ENCODE measurements at regions not wholly inside any gene's neighbourhood (a gene's known extent, or its start where the extent isn't known, plus 50 kb on each side); places are given as distances from the start of the nearest gene placed in this dataset.
"Not testable (repeated sequence)": the region's sequence is repeated elsewhere in the genome, so short reads cannot be mapped to it uniquely, and the experiment has no call there.

- Mint-ChIP-seq H3K27me3 (ENCODE audit: low read depth) (no peaks in the 10 kb centered on the region), H3K4me3 (no peak overlapping the region), H3K36me3 (ENCODE audit: low read depth) (no peaks in the 10 kb centered on the region), H3K9me3 (peaks cover 8% of the 10 kb centered on the region), H3K27ac (no peak overlapping the region), H3K4me1 (no peaks in the 10 kb centered on the region)
- no peak for TF ChIP-seq CTCF (IDR thresholded peaks at IDR 0.05; ENCODE audit: unreplicated experiment in 3 of 3)
Measured at GRCh38 chr2:49306925-49307324, 152.6 kb upstream of the FSHR start.

GRCh38 chr2:49298693-49299092, 144.4 kb upstream of the FSHR start:
- not testable (repeated sequence) for H3K9me3 Mint-ChIP-seq; H3K27ac Mint-ChIP-seq; H3K27me3 Mint-ChIP-seq (ENCODE audit: low read depth); H3K4me1 Mint-ChIP-seq; H3K4me3 Mint-ChIP-seq; H3K36me3 Mint-ChIP-seq (ENCODE audit: low read depth)

GRCh38 chr2:49298230-49298629, 143.9 kb upstream of the FSHR start:
- Mint-ChIP-seq H3K9me3 (peaks cover 10% of the 10 kb centered on the region), H3K27me3 (ENCODE audit: low read depth) (no peaks in the 10 kb centered on the region), H3K4me3 (no peak overlapping the region), H3K36me3 (ENCODE audit: low read depth) (no peaks in the 10 kb centered on the region), H3K27ac (no peak overlapping the region), H3K4me1 (no peaks in the 10 kb centered on the region)
- TF ChIP-seq CTCF (IDR thresholded peaks at IDR 0.05; ENCODE audit: unreplicated experiment in 3 of 3): no peak

- Mint-ChIP-seq H3K27ac (no peak overlapping the region), H3K36me3 (ENCODE audit: low read depth) (no peaks in the 10 kb centered on the region), H3K4me3 (no peak overlapping the region), H3K4me1 (no peaks in the 10 kb centered on the region), H3K27me3 (ENCODE audit: low read depth) (no peaks in the 10 kb centered on the region), H3K9me3 (peaks cover 5% of the 10 kb centered on the region)
- no peak for TF ChIP-seq CTCF (IDR thresholded peaks at IDR 0.05; ENCODE audit: unreplicated experiment in 3 of 3)
Measured at GRCh38 chr2:49296107-49296867, 142.0 kb upstream of the FSHR start.

- Mint-ChIP-seq H3K27me3 (ENCODE audit: low read depth) (no peaks in the 10 kb centered on the region), H3K36me3 (ENCODE audit: low read depth) (no peaks in the 10 kb centered on the region), H3K27ac (no peak overlapping the region), H3K9me3 (no peaks in the 10 kb centered on the region), H3K4me3 (no peak overlapping the region), H3K4me1 (peaks cover 3% of the 10 kb centered on the region)
- no peak for TF ChIP-seq CTCF (IDR thresholded peaks at IDR 0.05; ENCODE audit: unreplicated experiment in 3 of 3)
Measured at GRCh38 chr2:49294225-49294624, 139.9 kb upstream of the FSHR start.

GRCh38 chr2:49291619-49292018, 137.3 kb upstream of the FSHR start:
- Mint-ChIP-seq H3K27me3 (ENCODE audit: low read depth) (no peaks in the 10 kb centered on the region), H3K9me3 (no peaks in the 10 kb centered on the region), H3K36me3 (ENCODE audit: low read depth) (no peaks in the 10 kb centered on the region), H3K4me1 (peaks cover 6% of the 10 kb centered on the region), H3K27ac (no peak overlapping the region), H3K4me3 (no peak overlapping the region)
- TF ChIP-seq CTCF (IDR thresholded peaks at IDR 0.05; ENCODE audit: unreplicated experiment in 3 of 3): no peak
